DOHH2 (cell line): ENCODE measurements at regions not wholly inside any gene's neighbourhood (a gene's known extent, or its start where the extent isn't known, plus 50 kb on each side); places are given as distances from the start of the nearest gene placed in this dataset.

ENCODE experiments used
- H3F3A ChIP-seq: fragments of 200-600 bp; sonication (generic), shearing (Covaris generic); 2 replicates; pipeline ENCODE4 v1.6.0; 2016; ENCODE audit warnings: antibody characterized with exemption, mild to moderate bottlenecking; ENCODE audit not compliant: control insufficient read depth, insufficient read depth
- H3K27ac ChIP-seq: fragments of 200-600 bp; sonication (generic); 2 replicates; pipeline ENCODE4 v1.5.1; 2014; ENCODE audit warnings: low read depth, mild to moderate bottlenecking, low read length, moderate library complexity
- H3K27me3 ChIP-seq: fragments of 200-600 bp; sonication (generic); 2 replicates; pipeline ENCODE4 v1.6.1; 2014; ENCODE audit warnings: mild to moderate bottlenecking, low read length, mixed read lengths; ENCODE audit not compliant: control insufficient read depth
- H3K36me3 ChIP-seq: fragments of 200-600 bp; sonication (generic); 2 replicates; pipeline ENCODE4 v1.6.1; 2014; ENCODE audit warnings: mild to moderate bottlenecking, low read length, moderate library complexity, mixed read lengths; ENCODE audit not compliant: control insufficient read depth
- H3K4me1 ChIP-seq: fragments of 200-600 bp; sonication (generic); 2 replicates; pipeline ENCODE4 v1.6.1; 2014; ENCODE audit warnings: mild to moderate bottlenecking, low read length, mixed read lengths; ENCODE audit not compliant: control insufficient read depth
- H3K4me2 ChIP-seq: fragments of 200-600 bp; sonication (generic); 2 replicates; pipeline ENCODE4 v1.6.0; 2014; ENCODE audit warnings: mild to moderate bottlenecking, low read length, moderate library complexity
- H3K4me3 ChIP-seq: fragments of 200-600 bp; sonication (generic); 2 replicates; pipeline ENCODE4 v1.5.1; 2014; ENCODE audit warnings: mild to moderate bottlenecking, low read length, mixed read lengths
- H3K79me2 ChIP-seq: fragments of 200-600 bp; sonication (generic); 2 replicates; pipeline ENCODE4 v1.6.1; 2014; ENCODE audit warnings: mild to moderate bottlenecking, low read length, mixed read lengths; ENCODE audit not compliant: control insufficient read depth
- H3K9me2 ChIP-seq: fragments of 200-600 bp; sonication (generic); replicated peaks from 2 replicates; pipeline ENCODE4 v1.6.1; 2014; ENCODE audit warnings: mild to moderate bottlenecking, low read length, mixed read lengths; ENCODE audit not compliant: control insufficient read depth
- H3K9me3 ChIP-seq: fragments of 200-600 bp; sonication (generic); 2 replicates; pipeline ENCODE4 v1.6.1; 2014; ENCODE audit warnings: antibody characterized with exemption, low read length, mixed read lengths; ENCODE audit not compliant: control insufficient read depth, insufficient read depth
- H4K20me1 ChIP-seq: fragments of 200-600 bp; sonication (generic); 2 replicates; pipeline ENCODE4 v1.6.0; 2014; ENCODE audit warnings: low read depth, mild to moderate bottlenecking, antibody characterized with exemption, low read length, moderate library complexity; ENCODE audit not compliant: control insufficient read depth, insufficient read depth
- CTCF ChIP-seq: fragments of 200-600 bp; sonication (generic); IDR thresholded peaks from one replicate; pipeline ENCODE4 v1.5.1; 2014; ENCODE audit warnings: antibody characterized with exemption, mild to moderate bottlenecking, low read depth, low read length; ENCODE audit not compliant: poor library complexity, severe bottlenecking
- EZH2phosphoT487 ChIP-seq: fragments of 200-600 bp; sonication (generic); IDR thresholded peaks from 2 replicates; pipeline ENCODE4 v1.6.1; 2017; ENCODE audit warnings: borderline replicate concordance, mild to moderate bottlenecking, antibody characterized with exemption, low read length, moderate library complexity, mixed read lengths

GRCh38 chr15:93846148-93846547 lies 385.2 kb upstream of the MCTP2 start:
- TF ChIP-seq EZH2phosphoT487 (no peak), CTCF (no peak)
- no peaks in the 10 kb centered on the region for H3K79me2 ChIP-seq
- no peaks in the 10 kb centered on the region for H3K36me3 ChIP-seq
- H3K9me3 ChIP-seq: no peaks in the 10 kb centered on the region
- no peak overlapping the region for H3K4me2 ChIP-seq
- H3K27ac ChIP-seq: no peak overlapping the region
- H3K9me2 ChIP-seq: no peaks in the 10 kb centered on the region
- no peaks in the 10 kb centered on the region for H4K20me1 ChIP-seq
- no peaks in the 10 kb centered on the region; the same call in 1 of the 2 replicates for H3K27me3 ChIP-seq
- H3K4me3 ChIP-seq: no peak overlapping the region
- H3F3A ChIP-seq: no peaks in the 10 kb centered on the region
- no peaks in the 10 kb centered on the region for H3K4me1 ChIP-seq

- no peak overlapping the region for H3K4me2 ChIP-seq
- TF ChIP-seq EZH2phosphoT487 (no peak), CTCF (no peak)
- H3K4me1 ChIP-seq: no peaks in the 10 kb centered on the region
- H3F3A ChIP-seq: no peaks in the 10 kb centered on the region
- H3K27me3 ChIP-seq: no peaks in the 10 kb centered on the region
- no peaks in the 10 kb centered on the region for H4K20me1 ChIP-seq
- H3K79me2 ChIP-seq: no peaks in the 10 kb centered on the region
- no peaks in the 10 kb centered on the region for H3K9me2 ChIP-seq
- H3K4me3 ChIP-seq: no peak overlapping the region
- no peaks in the 10 kb centered on the region for H3K9me3 ChIP-seq
- no peak overlapping the region for H3K27ac ChIP-seq
- H3K36me3 ChIP-seq: no peaks in the 10 kb centered on the region
These were observed 393.9 kb upstream of the MCTP2 start for GRCh38 chr15:93837450-93837849.

GRCh38 chr15:93835344-93835743 lies 396.0 kb upstream of the MCTP2 start:
- Histone ChIP-seq H3K4me1 (no peaks in the 10 kb centered on the region), H3K27me3 (no peaks in the 10 kb centered on the region), H3K4me2 (no peak overlapping the region), H3K9me2 (no peaks in the 10 kb centered on the region), H3K9me3 (no peaks in the 10 kb centered on the region), H3K4me3 (no peak overlapping the region), H3K79me2 (no peaks in the 10 kb centered on the region), H4K20me1 (no peaks in the 10 kb centered on the region), H3F3A (no peaks in the 10 kb centered on the region), H3K36me3 (no peaks in the 10 kb centered on the region), H3K27ac (no peak overlapping the region)
- TF ChIP-seq EZH2phosphoT487 (no peak), CTCF (no peak)

- Histone ChIP-seq H3K36me3 (no peaks in the 10 kb centered on the region), H3K4me1 (no peaks in the 10 kb centered on the region), H3K79me2 (no peaks in the 10 kb centered on the region), H3K4me3 (no peak overlapping the region), H3K4me2 (no peak overlapping the region), H3K9me3 (no peaks in the 10 kb centered on the region), H3K9me2 (no peaks in the 10 kb centered on the region), H3F3A (no peaks in the 10 kb centered on the region), H3K27me3 (no peaks in the 10 kb centered on the region), H4K20me1 (no peaks in the 10 kb centered on the region), H3K27ac (no peak overlapping the region)
- no peak for TF ChIP-seq CTCF
- TF ChIP-seq EZH2phosphoT487: no peak
These were observed 399.7 kb upstream of the MCTP2 start for GRCh38 chr15:93831641-93832040.
